ENCODE measurements at regions not wholly inside any gene's neighbourhood (a gene's known extent, or its start where the extent isn't known, plus 50 kb on each side); places are given as distances from the start of the nearest gene placed in this dataset.

DNA sequence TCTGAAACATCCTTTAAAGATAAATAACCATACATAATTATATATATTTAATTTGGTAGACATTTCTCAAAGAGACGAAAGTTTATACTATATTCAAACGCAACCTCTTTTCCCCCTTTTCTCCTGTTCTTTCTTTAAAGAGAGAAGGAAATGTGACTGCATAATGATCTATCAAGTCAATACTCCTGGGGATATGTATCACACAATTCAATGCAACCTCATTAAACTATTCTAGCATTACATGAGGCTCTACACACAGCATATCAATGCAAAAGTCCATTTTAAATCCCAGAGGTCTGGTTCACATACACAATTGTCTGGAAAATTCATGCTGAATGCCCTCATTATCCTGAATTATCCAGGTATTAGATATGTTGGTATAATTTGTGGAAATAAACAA lies 330.7 kb downstream of the LMX1A start:
- DNase-seq (ENCODE audit: low spot score), result no peak

DNA sequence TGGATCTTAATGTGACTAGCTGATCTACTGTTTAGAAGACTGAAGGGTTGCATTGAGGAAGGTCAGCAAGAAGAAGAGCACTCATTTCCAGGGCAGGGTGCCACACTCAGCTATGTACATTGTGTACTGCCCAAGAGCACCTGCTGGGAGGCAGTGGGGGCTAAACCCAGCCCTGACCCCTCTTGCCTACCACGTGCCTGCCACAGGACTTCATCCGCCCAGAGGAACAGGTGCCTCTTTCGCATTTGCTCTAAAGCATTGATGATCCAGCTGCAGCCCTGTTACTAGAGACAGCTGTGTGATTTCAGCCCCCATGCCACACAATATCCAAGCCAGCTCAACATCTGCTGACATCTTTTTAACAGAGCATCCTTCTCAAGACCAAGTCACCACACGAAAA lies 341.8 kb downstream of the LMX1A start:
- no peak for DNase-seq (ENCODE audit: low spot score)

DNA sequence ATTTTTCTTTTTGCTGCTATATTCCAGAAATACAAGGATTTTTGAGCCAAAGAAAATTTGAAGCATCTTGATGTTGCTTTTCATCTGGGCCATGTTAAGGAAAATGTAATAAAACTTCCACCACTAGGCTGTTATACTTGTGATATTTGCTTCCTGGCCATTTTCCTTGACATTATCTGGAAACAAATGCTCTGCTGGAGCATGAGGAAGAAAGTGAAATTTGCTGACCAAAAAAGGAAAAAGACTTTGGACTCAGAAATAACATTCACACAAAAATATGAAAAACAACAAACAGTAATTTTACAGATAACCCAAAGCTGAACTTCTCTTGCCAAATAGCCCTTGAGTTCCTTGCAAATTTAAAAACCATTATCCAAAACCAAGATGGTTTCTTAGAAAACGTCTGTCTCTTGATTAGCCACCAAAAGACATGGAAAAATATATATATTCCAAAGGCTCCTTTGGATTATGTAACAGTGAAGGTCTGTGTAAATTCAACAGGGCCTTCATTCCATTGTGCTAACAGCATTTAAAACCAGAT lies 344.5 kb downstream of the LMX1A start:
- DNase-seq (ENCODE audit: low spot score), result no peak

DNA sequence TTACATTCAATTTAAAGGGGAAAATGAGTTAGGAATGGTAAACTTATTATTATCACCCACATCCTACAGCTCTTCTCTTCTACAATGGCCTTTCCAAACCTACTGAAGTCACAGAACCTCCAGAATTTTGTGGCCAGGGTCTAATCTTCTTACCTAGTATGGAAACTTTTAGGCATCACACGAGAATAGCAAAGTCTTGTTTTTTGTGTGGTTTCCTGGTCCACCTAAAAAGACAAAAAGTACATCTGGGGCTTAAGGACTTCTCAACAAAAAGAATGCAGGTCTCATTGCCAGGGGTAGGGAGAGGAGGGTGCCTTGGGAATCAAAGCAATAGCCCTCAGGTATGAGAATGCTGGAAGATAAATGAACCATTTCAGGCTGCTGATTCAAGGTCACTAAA lies 345.3 kb downstream of the LMX1A start:
- no peak for DNase-seq (ENCODE audit: low spot score)

DNA sequence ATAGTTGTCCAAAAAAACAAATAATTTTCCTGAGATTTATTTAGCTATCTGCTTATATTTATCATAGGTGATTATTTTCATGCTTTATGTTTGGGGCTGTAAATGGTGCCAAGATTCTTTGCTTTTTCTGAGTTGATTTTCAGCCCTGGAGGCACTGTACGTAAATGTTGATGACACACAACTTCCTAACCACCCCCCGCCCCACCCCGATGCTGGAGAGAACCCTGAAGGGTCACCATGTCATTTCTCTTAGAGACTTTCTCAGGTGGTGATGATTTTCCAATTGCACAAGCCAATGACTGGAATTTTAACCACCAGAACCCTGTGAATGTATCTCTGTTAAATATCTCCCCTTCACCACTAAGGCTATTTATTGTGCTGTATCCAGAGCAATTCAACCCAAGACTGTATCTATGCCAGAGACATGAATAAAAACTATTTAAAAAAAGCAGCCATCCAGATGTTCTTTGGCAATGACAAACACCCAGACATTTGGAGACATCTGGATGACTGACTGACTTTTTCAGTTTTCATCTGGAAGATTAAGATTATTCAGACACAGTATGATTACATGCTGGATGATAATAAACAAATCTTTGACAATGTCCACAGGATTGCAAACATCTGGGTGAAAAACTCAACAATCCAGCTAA lies 346.0 kb downstream of the LMX1A start:
- no peak for DNase-seq (ENCODE audit: low spot score)

DNA sequence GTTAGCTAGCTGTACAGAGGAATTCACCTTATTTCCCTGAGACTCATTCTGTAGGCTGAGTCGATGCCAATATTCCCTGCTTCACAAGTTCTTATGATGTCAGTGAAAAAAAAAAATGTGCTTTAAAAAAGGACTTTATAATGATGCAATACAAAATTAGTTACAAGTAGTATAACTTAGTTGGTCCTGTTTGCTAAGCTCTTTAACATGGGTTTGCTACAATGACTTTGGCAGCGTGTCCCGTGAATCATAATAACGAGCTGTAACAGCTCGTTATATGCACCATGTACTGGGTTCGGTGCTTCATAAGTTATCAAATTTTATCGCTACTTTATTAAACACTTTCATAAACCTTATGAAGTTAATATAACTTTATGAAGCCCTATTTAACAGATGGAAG lies 349.7 kb downstream of the LMX1A start:
- no peak for DNase-seq (ENCODE audit: low spot score)

DNA sequence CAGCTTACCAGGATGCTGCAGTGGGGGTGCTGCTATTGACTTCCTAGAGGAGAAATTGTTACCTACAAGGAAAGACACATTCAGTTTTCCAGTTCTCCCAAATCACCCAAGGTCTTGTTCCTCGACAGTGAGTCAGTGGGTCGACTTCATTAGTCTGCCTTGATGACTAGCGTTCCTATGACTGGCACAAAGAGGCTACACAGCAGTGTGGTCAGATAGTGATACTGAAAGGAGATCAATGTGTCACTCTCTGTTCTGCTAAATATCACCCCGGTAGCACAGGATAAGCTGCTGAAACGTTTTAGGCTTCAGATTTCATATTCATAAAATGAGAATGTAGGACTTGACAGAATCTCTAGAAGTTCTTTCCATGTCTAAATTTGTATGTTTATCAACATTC lies 357.4 kb downstream of the LMX1A start:
- DNase-seq (ENCODE audit: low spot score), result no peak

DNA sequence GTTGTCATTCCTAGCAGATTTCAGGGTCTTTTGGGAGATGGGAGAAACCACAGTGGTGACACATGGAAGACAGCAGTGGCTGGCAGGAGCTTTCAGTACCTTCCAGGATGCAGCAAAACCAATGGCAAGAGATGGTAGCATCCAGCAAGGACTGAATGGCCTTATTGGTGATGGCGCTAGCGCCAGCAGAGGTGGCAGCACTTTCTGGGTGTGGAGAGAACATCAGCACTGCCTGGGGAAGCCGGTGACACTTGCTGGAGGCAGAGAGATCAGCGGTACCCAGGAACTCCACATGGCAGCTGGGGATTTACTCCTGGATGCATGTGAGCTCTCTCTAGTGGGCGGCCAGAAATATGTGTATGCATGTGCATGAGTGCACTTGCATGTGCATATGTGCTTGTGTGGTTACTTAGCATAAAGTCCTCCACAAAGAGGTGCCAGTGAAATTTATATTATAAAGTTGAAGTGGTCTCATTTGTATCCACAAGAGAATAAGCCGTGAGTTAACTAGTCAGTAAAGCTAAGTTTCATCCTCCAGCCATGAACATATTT lies 364.7 kb downstream of the LMX1A start:
- no peak for DNase-seq (ENCODE audit: low spot score)

DNA sequence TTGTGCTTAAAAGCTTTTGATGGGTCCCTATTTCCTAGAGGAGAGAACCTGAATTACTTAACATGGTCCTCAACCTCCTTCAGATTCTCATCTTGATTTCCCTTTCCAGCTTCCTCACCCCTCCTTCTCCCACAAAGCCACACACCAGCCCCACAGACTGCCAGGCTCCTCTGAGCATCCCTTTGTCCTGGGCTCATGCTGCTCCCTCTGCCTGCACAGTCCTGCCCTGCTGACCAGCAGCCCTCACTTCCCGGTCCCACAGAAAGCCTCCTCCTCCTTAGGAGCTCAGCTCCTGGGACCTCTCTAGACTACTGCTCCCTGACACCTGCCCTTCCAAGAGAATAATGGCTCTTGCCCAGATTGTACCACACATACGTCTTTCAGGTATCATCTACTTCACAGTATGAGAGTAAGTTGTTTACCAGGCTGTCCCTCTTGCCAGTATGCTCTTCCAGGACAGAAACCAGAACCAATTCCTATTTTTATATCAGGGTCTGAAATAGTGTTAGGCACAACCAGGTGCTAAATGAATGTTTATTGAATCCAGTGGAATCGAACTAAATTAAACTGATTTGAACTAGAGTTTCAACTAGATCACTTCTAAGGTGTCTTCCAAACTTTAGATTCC lies 373.4 kb downstream of the LMX1A start:
- no peak for DNase-seq (ENCODE audit: low spot score)

DNA sequence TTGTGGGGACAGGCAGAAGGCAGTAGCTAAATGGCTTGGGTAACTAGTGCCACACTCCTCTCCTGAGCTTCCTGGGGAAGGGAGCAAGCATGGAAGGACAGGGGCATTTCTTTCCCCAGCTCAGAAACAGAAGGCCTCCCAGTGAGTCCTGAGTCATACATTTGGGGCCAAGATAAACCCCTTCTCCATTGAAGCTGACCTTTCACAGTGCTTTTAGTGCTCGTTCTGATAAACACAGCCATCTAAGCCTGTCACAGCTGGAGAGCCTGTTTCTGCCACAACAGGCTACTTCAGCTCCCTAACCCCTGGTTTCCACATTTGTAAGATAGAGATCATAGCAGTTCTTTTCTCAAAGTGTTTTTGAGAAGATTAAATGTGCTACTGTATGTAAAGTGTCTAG lies 374.0 kb downstream of the LMX1A start:
- DNase-seq (ENCODE audit: low spot score), result no peak

DNA sequence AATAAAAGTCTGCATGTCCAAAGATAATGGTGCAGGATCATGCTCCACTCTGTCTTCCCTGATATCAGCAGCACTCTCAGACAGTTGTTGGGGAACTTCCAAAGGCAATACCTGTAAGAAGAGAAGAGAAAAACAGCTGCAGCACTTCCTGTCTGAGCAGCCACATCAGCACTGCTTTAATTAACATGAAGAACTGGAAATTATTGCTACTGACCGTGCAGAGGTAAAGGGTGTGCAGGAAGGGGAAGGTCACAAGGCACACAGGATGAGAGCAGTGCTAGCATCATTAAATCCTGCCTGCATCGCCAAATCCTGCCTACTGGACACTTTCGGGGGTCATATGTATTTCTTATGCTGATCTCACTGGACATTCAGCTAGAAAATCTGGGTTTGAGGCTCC lies 379.0 kb downstream of the LMX1A start:
- DNase-seq (ENCODE audit: low spot score), result no peak

DNA sequence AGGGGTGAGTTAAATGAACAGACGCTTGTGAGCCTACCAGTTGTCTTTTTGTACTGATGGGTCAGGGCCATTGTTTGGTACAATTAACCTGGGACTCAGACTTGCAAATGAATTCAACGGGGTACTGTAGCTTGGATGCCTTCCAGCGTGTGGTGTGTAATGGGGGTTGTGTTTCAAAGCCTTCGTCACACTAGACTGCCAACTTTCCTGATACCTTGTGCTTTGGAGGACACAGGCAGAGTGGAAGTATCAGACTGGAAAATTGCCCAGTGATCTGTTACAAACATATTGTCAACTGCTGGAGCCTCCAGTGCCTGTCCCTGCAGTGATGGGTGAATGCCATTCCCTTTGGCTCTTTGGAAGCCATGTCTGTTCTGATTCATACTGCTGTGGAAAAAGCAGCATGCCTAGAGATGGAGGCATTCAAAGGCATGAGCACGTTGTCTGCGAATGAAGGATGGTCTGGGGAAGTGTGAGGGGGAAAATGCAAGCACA lies 384.5 kb downstream of the LMX1A start:
- DNase-seq (ENCODE audit: low spot score), result no peak

DNA sequence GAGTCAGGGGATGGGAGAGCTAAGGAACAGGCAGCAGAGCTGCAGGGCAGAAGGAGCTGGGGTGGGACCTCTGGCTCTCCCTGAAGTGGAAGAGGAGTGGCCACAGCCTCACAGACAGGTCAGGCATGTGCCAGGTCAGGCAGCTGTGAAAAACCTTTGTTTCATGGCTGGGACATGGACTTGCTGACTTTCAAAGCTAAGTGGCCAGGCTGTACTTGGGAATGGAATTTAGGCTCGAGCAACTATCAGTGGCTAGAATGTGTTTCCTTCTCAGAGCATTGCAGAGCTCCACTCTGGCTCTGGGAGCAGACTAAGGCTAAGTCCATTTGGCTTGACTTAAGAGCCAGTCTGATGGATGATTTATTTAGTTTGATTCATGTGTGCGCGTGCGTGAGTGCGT lies 385.1 kb downstream of the LMX1A start:
- DNase-seq (ENCODE audit: low spot score), result no peak

DNA sequence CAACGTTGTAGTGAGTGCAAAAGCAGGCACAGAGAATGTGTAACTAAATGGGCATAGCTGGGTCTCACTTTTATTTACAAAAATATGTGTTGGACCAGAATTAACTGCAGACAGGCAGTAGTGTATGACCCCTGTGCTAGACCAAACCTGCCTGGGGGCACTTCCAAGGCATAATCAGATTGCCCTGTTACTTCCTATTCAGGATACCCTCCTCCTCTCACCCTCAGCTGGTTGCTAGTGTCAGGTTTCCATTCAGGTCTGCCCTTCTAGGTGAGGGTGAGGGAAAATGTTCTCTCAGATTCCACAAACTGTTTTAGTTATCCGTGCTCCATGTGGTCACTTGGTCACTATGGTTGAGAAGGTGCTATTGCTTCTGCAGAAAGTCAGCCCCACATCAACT lies 387.3 kb downstream of the LMX1A start:
- DNase-seq (ENCODE audit: low spot score), result no peak

DNA sequence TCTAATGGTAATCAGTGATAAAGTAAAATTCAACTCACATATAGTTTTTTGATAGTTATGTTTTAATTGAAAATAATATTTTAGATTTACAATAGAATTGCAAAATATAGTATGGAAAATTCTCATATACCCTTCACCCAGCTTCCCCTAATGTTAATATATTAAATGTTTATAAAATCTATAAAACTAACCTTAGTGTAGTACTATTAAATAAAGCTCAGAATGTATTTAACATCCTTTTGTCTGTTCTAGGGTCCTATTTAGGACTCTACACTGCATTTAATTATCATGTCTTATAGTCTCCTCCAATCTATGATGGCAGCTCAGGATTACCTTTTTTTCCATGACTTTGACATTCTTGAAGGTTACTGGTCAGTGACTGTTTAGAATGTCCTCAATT lies 389.2 kb downstream of the LMX1A start:
- no peak for DNase-seq (ENCODE audit: low spot score)

DNA sequence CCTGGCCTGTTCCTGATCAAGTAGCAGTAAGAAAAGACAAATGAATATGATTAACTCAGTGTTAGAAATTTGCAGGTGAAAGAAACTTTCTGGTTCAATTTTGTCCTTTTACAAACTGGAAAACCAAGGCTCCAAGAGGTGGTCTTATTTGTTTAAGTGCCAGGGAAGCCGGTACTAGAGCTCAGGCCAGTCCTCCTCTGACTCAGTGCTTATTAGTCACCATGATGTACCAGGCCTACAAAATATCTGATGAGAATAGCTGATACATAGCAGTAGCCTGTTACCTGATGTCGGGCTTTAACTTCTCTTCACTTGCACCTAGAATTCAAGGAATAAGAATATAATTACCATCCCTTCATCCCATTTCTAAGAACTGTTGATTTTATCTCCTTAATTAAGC lies 394.8 kb downstream of the LMX1A start:
- no peak for DNase-seq (ENCODE audit: low spot score)

DNA sequence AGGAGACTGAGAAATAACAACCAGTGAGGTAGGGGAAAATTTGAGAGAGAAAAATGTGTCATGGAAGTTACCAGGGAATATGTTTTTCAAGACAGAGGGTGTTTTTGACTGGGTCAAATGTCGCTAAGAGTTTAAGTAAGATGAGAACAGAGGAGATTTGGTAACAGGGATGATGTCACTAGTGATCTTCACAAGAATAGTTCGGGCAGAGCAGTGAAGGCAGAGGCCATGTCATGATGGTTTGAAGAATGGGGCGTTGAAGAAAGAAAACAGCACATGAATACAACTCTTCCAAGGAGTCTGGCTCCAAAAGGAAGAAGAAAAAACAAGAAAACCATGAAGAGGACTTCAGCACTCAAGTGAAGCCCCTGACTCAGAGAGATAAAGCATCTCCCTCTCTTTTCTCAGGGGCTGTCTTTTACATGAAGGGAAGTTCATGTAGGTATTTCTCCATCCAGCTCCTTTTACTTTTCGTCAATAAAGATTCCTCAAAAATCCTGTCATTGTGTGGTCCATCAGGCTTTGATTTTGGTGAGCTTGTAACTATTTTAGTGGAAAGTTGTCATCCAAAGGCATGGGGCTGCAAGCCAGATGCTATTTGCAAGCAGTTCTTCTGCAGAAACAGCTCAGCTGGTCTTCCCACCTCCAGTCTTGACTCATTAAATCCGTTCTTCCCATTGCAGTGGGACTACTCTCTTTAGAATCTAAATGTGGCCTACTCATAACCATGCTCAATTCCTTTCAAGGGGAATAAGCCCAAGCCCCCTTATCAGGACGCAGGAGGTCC lies 397.3 kb downstream of the LMX1A start:
- DNase-seq (ENCODE audit: low spot score), result no peak

DNA sequence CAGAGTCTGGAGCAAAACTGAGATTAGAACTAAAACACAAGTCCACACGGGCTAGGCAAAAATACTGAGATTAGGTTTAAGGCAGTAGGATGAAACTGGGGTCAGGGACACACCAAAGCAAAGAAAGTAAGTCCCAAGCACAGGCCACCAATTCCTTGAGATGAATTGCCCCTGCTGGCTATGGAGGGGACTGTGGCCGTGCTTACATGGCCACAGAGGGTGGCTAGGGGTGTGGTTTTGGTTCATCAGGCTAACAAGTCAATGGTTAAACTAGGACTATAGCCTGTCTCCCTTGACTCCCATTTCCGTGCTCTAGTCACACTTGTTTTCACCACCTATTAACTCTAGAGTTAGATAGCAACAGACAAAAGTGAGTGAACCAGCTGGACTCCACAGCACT lies 394.8 kb downstream of the PBX1 start:
- no peak for DNase-seq (ENCODE audit: low spot score)

DNA sequence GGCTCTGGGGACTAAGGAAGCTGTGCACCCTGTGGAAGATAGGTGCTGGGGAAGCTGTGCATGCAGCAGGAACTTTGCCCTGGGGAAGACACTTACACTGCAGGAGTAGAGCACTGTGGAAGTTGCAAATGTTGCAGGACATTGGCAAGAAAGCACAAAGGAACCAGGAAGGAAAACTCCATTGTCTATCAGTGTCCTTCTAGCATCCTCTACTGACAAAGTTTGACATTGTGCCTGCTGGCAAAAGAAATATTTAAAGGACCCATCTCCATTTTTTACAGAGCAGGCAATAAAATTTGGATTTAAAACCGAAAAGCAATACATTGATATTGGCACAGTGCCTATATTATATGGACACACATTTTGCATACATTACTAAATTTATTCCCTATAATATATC lies 394.1 kb downstream of the PBX1 start:
- DNase-seq (ENCODE audit: low spot score), result no peak

DNA sequence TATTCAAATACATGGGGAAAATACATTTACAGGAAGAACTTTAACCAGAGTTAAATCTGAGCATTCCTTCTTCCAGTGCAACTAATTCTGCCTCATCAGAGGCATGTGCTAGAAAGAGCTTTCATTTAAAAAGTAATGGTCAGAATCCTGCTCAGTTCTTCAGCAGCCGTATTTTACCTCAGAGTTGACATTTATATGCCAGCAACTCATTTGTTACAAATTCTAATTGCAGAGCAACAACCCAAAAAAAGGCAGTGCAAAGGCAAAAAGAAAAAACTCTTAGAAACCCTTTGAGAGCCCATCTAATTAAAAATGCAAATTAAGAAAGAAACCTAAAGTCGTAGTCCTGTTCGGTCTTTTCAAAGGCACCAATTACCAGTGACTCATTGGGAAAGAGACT lies 392.5 kb downstream of the PBX1 start:
- no peak for DNase-seq (ENCODE audit: low spot score)

DNA sequence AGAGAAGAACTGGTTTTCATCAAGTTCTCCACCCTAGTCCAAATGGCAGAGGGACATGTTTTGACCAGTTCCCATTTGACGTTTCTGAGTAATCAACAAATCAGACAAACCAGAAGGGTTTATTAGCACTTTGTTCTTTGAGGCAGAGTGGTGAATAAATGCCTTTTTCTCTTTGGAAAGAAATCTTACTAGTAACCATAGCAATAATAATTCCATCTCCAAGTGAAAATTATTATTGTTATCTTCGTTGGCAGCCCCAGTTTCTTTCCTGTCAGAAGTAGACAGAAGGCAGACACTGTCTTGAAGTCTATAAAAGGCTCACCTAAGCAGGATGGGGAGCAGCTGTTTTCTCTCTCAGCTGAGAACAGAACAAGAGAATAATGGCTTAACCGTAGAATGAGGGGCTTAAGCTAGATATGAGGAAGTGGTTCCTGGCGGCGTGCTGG lies 391.6 kb downstream of the PBX1 start:
- DNase-seq (ENCODE audit: low spot score), result no peak

DNA sequence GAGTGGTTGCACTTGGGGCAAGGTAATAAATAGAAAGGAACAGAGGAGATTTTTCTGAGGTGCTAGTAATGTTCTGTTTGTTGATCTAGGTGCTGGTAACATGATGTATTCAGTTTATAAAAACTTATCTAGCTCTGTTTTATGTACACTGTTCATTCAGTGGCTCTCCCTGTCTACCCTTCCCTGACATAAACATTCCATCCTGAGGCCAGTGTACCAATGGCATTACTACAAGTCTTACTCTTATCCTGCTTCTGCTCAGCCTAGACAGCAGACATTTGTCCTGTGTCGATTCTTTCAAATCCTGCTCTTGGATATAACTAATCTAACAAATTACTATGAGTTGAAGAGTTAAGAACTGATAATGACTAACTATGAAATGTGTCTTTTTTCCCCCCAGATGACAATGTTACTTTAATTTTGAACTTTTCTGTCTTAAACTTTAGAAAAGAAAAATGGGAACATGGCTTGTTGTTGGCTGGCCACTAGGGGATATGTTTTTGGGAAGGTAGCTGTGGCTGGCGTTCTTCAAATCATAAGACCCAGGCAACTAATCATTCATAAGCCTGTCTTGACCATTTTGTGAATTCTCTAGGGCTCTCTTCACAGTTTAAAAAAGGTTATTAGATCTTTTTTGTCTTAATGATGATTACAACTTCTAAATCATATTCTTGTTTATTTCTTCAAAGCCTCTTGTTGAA lies 390.9 kb downstream of the PBX1 start:
- DNase-seq (ENCODE audit: low spot score), result no peak
